ENCODE measurements at regions not wholly inside any gene's neighbourhood (a gene's known extent, or its start where the extent isn't known, plus 50 kb on each side); places are given as distances from the start of the nearest gene placed in this dataset.

- no peak for DNase-seq (ENCODE audit: low spot score)
Observed at GRCh38 chr9:115367780-115368525, 250.0 kb upstream of the TNC start.

- DNase-seq (ENCODE audit: low spot score): no peak
Observed at GRCh38 chr9:115369322-115369957, 251.5 kb upstream of the TNC start.

GRCh38 chr9:115373000-115373709, 255.2 kb upstream of the TNC start:
- DNase-seq (ENCODE audit: low spot score): peak; percentile 85

GRCh38 chr9:115373710-115374045, 255.7 kb upstream of the TNC start:
- no peak for DNase-seq (ENCODE audit: low spot score)

GRCh38 chr9:115374724-115375268, 256.8 kb upstream of the TNC start:
- DNase-seq (ENCODE audit: low spot score): no peak

GRCh38 chr9:115378241-115378640, 260.3 kb upstream of the TNC start:
- DNase-seq (ENCODE audit: low spot score): no peak

GRCh38 chr9:115378758-115379157, 260.8 kb upstream of the TNC start:
- no peak for DNase-seq (ENCODE audit: low spot score)

- DNase-seq (ENCODE audit: low spot score): no peak
Observed at GRCh38 chr9:115379719-115380118, 261.8 kb upstream of the TNC start.

- DNase-seq (ENCODE audit: low spot score): no peak
Observed at GRCh38 chr9:115382865-115383264, 264.9 kb upstream of the TNC start.

GRCh38 chr9:115385383-115386122, 267.6 kb upstream of the TNC start:
- no peak for DNase-seq (ENCODE audit: low spot score)

GRCh38 chr9:115386963-115387770, 269.2 kb upstream of the TNC start:
- DNase-seq (ENCODE audit: low spot score): no peak

GRCh38 chr9:115391168-115391825, 273.3 kb upstream of the TNC start:
- DNase-seq (ENCODE audit: low spot score): no peak

- DNase-seq (ENCODE audit: low spot score): no peak
Observed at GRCh38 chr9:115393976-115394775, 276.2 kb upstream of the TNC start.

GRCh38 chr9:115395511-115396021, 277.6 kb upstream of the TNC start:
- no peak for DNase-seq (ENCODE audit: low spot score)

GRCh38 chr9:115396071-115396529, 278.1 kb upstream of the TNC start:
- DNase-seq (ENCODE audit: low spot score): no peak

GRCh38 chr9:115397591-115398312, 279.8 kb upstream of the TNC start:
- DNase-seq (ENCODE audit: low spot score): no peak

- DNase-seq (ENCODE audit: low spot score): no peak
Observed at GRCh38 chr9:115398313-115398650, 280.3 kb upstream of the TNC start.

- no peak for DNase-seq (ENCODE audit: low spot score)
Observed at GRCh38 chr9:115398996-115399395, 281.0 kb upstream of the TNC start.

- no peak for DNase-seq (ENCODE audit: low spot score)
Observed at GRCh38 chr9:115400796-115401195, 282.8 kb upstream of the TNC start.

All from LoVo (cell line).